HEK293T (cell line): ENCODE measurements at regions not wholly inside any gene's neighbourhood (a gene's known extent, or its start where the extent isn't known, plus 50 kb on each side); places are given as distances from the start of the nearest gene placed in this dataset.

Source experiments
- ARNT ChIP-seq: fragments of 450-650 bp; IDR thresholded peaks from 2 replicates; pipeline ENCODE4 v1.6.1; 2017; ENCODE audit warnings: mild to moderate bottlenecking
- BHLHE40 ChIP-seq: fragments of 450-650 bp; IDR thresholded peaks from 2 replicates; pipeline ENCODE4 v1.6.1; 2016; ENCODE audit warnings: mild to moderate bottlenecking, moderate library complexity, borderline replicate concordance
- CTBP1 ChIP-seq: fragments of 450-650 bp; IDR thresholded peaks from 2 replicates; pipeline ENCODE4 v1.6.1; 2016; ENCODE audit warnings: borderline replicate concordance
- FOXA1 ChIP-seq: fragments of 450-650 bp; IDR thresholded peaks from 2 replicates; pipeline ENCODE4 v1.6.1; 2016; ENCODE audit warnings: mild to moderate bottlenecking
- FOXK2 ChIP-seq: fragments of 450-650 bp; IDR thresholded peaks from 2 replicates; pipeline ENCODE4 v1.6.1; 2016; ENCODE audit warnings: mild to moderate bottlenecking
- FOXM1 ChIP-seq: fragments of 450-650 bp; IDR thresholded peaks from 2 replicates; pipeline ENCODE4 v1.6.1; 2017; ENCODE audit warnings: mild to moderate bottlenecking, borderline replicate concordance
- HDGF ChIP-seq: fragments of 450-650 bp; IDR thresholded peaks from 2 replicates; pipeline ENCODE4 v1.6.1; 2017; ENCODE audit warnings: antibody characterized with exemption, borderline replicate concordance
- L3MBTL2 ChIP-seq: fragments of 450-650 bp; conservative IDR thresholded peaks from 2 replicates; pipeline ENCODE4 v1.6.1; 2016; ENCODE audit warnings: mild to moderate bottlenecking
- SP1 ChIP-seq: fragments of 450-650 bp; IDR thresholded peaks from 2 replicates; pipeline ENCODE4 v1.6.1; 2017
- SUZ12 ChIP-seq: fragments of 450-650 bp; IDR thresholded peaks from 2 replicates; pipeline ENCODE4 v1.6.1; 2016; ENCODE audit warnings: mild to moderate bottlenecking
- TARDBP ChIP-seq: fragments of 450-650 bp; IDR thresholded peaks from 2 replicates; pipeline ENCODE4 v1.6.1; 2016
- ZNF384 ChIP-seq: fragments of 450-650 bp; IDR thresholded peaks from 2 replicates; pipeline ENCODE4 v1.6.1; 2016
- TF ChIP-seq, protein P1 (sequence below): fragments of 450-650 bp; IDR thresholded peaks from 2 replicates; pipeline ENCODE4 v1.6.1; 2016

- no peak for TF ChIP-seq SUZ12
- TF ChIP-seq FOXK2 = no peak
- TF ChIP-seq BHLHE40 = no peak
- no peak for TF ChIP-seq SP1
- no peak for TF ChIP-seq HDGF
- no peak for TF ChIP-seq ARNT
- no peak for TF ChIP-seq FOXA1
- no peak for TF ChIP-seq CTBP1
- no peak for TF ChIP-seq FOXM1
- TF ChIP-seq ZNF384 = no peak
- no peak for TF ChIP-seq TARDBP
- TF ChIP-seq, protein P1, sequence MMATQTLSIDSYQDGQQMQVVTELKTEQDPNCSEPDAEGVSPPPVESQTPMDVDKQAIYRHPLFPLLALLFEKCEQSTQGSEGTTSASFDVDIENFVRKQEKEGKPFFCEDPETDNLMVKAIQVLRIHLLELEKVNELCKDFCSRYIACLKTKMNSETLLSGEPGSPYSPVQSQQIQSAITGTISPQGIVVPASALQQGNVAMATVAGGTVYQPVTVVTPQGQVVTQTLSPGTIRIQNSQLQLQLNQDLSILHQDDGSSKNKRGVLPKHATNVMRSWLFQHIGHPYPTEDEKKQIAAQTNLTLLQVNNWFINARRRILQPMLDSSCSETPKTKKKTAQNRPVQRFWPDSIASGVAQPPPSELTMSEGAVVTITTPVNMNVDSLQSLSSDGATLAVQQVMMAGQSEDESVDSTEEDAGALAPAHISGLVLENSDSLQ = no peak
- no peak for TF ChIP-seq L3MBTL2
These were observed 202.9 kb downstream of the NXNL2 start for GRCh38 chr9:88737876-88738275.
